ENCODE measurements at regions not wholly inside any gene's neighbourhood (a gene's known extent, or its start where the extent isn't known, plus 50 kb on each side); places are given as distances from the start of the nearest gene placed in this dataset.

DNA sequence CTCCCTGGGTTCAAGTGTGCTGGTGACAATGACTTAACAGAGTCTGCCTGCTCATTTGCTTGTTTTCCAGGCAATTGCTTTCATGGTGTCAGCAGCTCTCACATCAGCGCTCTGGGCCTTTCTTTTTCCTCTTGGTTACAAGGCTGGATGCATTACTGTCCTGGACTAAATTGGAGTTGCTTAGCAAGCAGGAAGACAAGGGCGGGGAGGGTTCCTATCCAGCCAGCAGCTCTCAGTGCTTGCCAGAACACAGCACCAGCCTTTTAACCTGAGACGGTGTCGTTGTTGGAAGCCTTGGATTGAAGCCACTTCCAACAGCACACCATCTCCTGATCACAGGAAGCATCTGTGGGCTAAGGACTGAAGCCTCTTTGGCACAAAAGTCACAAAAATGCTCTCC lies 606.9 kb downstream of the CDH26 start:
- TF ChIP-seq RAD21 (IDR thresholded peaks at IDR 0.05; ENCODE audit: low read length) = no peak
- no peak for TF ChIP-seq POLR2A (IDR thresholded peaks at IDR 0.05; ENCODE audit: low read depth, low read length)
- no peak for TF ChIP-seq SMC3 (IDR thresholded peaks at IDR 0.05; ENCODE audit: low read depth, low read length)
- TF ChIP-seq CTCF (conservative IDR thresholded peaks at IDR 0.05; ENCODE audit: low read depth, low read length) = no peak
- TF ChIP-seq USF2 (IDR thresholded peaks at IDR 0.05; ENCODE audit: low read depth, low read length) = no peak
- TF ChIP-seq BHLHE40 (IDR thresholded peaks at IDR 0.05; ENCODE audit: low read depth, low read length) = no peak
- no peak for TF ChIP-seq RFX5 (IDR thresholded peaks at IDR 0.05; ENCODE audit: low read depth, low read length)
- no peak for TF ChIP-seq MAZ (IDR thresholded peaks at IDR 0.05; ENCODE audit: borderline replicate concordance, low read depth, low read length)
- no peak for TF ChIP-seq MAFK (IDR thresholded peaks at IDR 0.05; ENCODE audit: low read depth, low read length)
- no peak for TF ChIP-seq CEBPB (IDR thresholded peaks at IDR 0.05; ENCODE audit: low read depth, low read length)
- no peak for TF ChIP-seq MXI1 (IDR thresholded peaks at IDR 0.05; ENCODE audit: borderline replicate concordance, low read depth, low read length)
- TF ChIP-seq RCOR1 (IDR thresholded peaks at IDR 0.05; ENCODE audit: insufficient replicate concordance, low read length) = no peak
